PC-9 (cell line): ENCODE measurements at regions not wholly inside any gene's neighbourhood (a gene's known extent, or its start where the extent isn't known, plus 50 kb on each side); places are given as distances from the start of the nearest gene placed in this dataset.

Experiments
- BruUV-seq: library from RNA; stranded (reverse); fragments of 400-500 nt; replicated peaks from 2 replicates; lab custom pipeline; 2021; lab: Mats Ljungman, UMichigan
- CTCF ChIA-PET: fragments of 300-600 bp; sonication (Branson Sonifier 250); formaldehyde crosslinking; loops from one replicate; lab custom pipeline; 2022; ENCODE audit warnings: antibody characterized with exemption; lab: Charles Lee
- POLR2A ChIA-PET: fragments of 300-600 bp; sonication (Branson Sonifier 250); formaldehyde crosslinking; loops from one replicate; lab custom pipeline; 2022; ENCODE audit warnings: antibody characterized with exemption; ENCODE audit not compliant: unreplicated experiment; lab: Charles Lee
- DNase-seq, 2 experiments: peaks; one replicate each; pipeline versions ENCODE4 v3.0.0 to v3.0.0-alpha.2; 2015 to 2022; ENCODE audit warnings: mixed read lengths in 1 of 2
- H2AFZ ChIP-seq: fragments of 200-600 bp; sonication (generic); 2 replicates; pipeline ENCODE4 v1.8.1; 2017; ENCODE audit warnings: antibody characterized with exemption
- H3F3A ChIP-seq: fragments of 200-600 bp; sonication (generic); 2 replicates; pipeline ENCODE4 v1.8.1; 2017; ENCODE audit warnings: antibody characterized with exemption, mild to moderate bottlenecking, low read depth; ENCODE audit not compliant: insufficient read depth
- H3K27ac ChIP-seq: fragments of 200-600 bp; sonication (generic); 2 replicates; pipeline ENCODE4 v1.6.1; 2016; ENCODE audit warnings: mixed run types
- H3K27me3 ChIP-seq: fragments of 200-600 bp; sonication (generic); 2 replicates; pipeline ENCODE4 v1.6.1; 2016; ENCODE audit warnings: low read depth, mixed run types; ENCODE audit not compliant: insufficient read depth
- H3K36me3 ChIP-seq: fragments of 200-600 bp; sonication (generic); 2 replicates; pipeline ENCODE4 v1.6.1; 2016; ENCODE audit warnings: low read depth, mixed run types
- H3K4me1 ChIP-seq: fragments of 200-600 bp; sonication (generic); replicated peaks from 2 replicates; pipeline ENCODE4 v1.6.1; 2016; ENCODE audit warnings: mixed run types; ENCODE audit not compliant: insufficient read depth
- H3K4me2 ChIP-seq: fragments of 200-600 bp; sonication (generic); 2 replicates; pipeline ENCODE4 v1.6.1; 2017; ENCODE audit warnings: mixed run types
- H3K4me3 ChIP-seq: fragments of 200-600 bp; sonication (generic); 2 replicates; pipeline ENCODE4 v1.6.1; 2016; ENCODE audit warnings: mixed run types
- H3K79me2 ChIP-seq: fragments of 200-600 bp; sonication (generic); 2 replicates; pipeline ENCODE4 v1.6.1; 2017; ENCODE audit warnings: low read depth, mixed run types
- H3K9me2 ChIP-seq: fragments of 200-600 bp; sonication (generic); 2 replicates; pipeline ENCODE4 v1.8.1; 2017; ENCODE audit warnings: mild to moderate bottlenecking; ENCODE audit not compliant: insufficient read depth
- H3K9me3 ChIP-seq: fragments of 200-600 bp; sonication (generic); 2 replicates; pipeline ENCODE4 v1.8.1; 2016; ENCODE audit warnings: low read depth; ENCODE audit not compliant: insufficient read depth
- H4K20me1 ChIP-seq: fragments of 200-600 bp; sonication (generic); 2 replicates; pipeline ENCODE4 v1.8.1; 2017; ENCODE audit not compliant: insufficient read depth
- CTCF ChIP-seq: fragments of 200-600 bp; sonication (generic); conservative IDR thresholded peaks from 2 replicates; pipeline ENCODE4 v1.6.1; 2017; ENCODE audit warnings: mixed run types, antibody characterized with exemption, mild to moderate bottlenecking, moderate library complexity
- EZH2 ChIP-seq: fragments of 200-600 bp; sonication (generic); IDR thresholded peaks from 2 replicates; pipeline ENCODE4 v1.8.0; 2017; ENCODE audit warnings: antibody characterized with exemption, low read depth
- intact Hi-C: fragments of 100-400 bp; cut with micrococcal nuclease; formaldehyde crosslinking; loops from one replicate; pipeline ENCODE4 v1.10.0; 2022; ENCODE audit not compliant: unreplicated experiment

- Histone ChIP-seq H3K36me3 (no peaks in the 10 kb centered on the region), H3K27me3 (no peaks in the 10 kb centered on the region), H3K79me2 (no peaks in the 10 kb centered on the region), H3F3A (no peaks in the 10 kb centered on the region), H3K4me3 (no peak overlapping the region), H3K9me3 (no peaks in the 10 kb centered on the region), H3K4me2 (no peak overlapping the region), H3K27ac (no peak overlapping the region), H3K4me1 (no peaks in the 10 kb centered on the region), H2AFZ (no peak overlapping the region), H3K9me2 (no peaks in the 10 kb centered on the region), H4K20me1 (no peaks in the 10 kb centered on the region)
- no peak for DNase-seq
- no TSS peak for BruUV-seq
- POLR2A ChIA-PET, result no interaction called here
- CTCF ChIA-PET, result no interaction called here
- intact Hi-C loops, result no loop called here
- no peak for TF ChIP-seq CTCF
- no peak for TF ChIP-seq EZH2
These were observed 836.1 kb downstream of the NLGN4Y start for GRCh38 chrY:15360471-15360870.

- Histone ChIP-seq H3K79me2 (no peaks in the 10 kb centered on the region), H3F3A (no peaks in the 10 kb centered on the region), H3K27ac (no peak overlapping the region), H3K4me2 (no peak overlapping the region), H3K9me3 (no peaks in the 10 kb centered on the region), H3K27me3 (no peaks in the 10 kb centered on the region), H3K4me1 (no peaks in the 10 kb centered on the region), H4K20me1 (no peaks in the 10 kb centered on the region), H2AFZ (no peak overlapping the region), H3K36me3 (no peaks in the 10 kb centered on the region), H3K9me2 (no peaks in the 10 kb centered on the region), H3K4me3 (no peak overlapping the region)
- no peak for DNase-seq
- BruUV-seq, result no TSS peak
- ChIA-PET CTCF (no interaction called here), POLR2A (no interaction called here)
- intact Hi-C loops, result no loop called here
- TF ChIP-seq EZH2 (no peak), CTCF (no peak)
These were observed 840.7 kb downstream of the NLGN4Y start for GRCh38 chrY:15364996-15365395.

GRCh38 chrY:15368786-15369185, 844.5 kb downstream of the NLGN4Y start:
- no peak overlapping the region for H3K4me3 ChIP-seq
- H2AFZ ChIP-seq, result no peak overlapping the region
- intact Hi-C loops, result no loop called here
- H3K79me2 ChIP-seq, result no peaks in the 10 kb centered on the region
- no TSS peak for BruUV-seq
- no peaks in the 10 kb centered on the region for H4K20me1 ChIP-seq
- H3K9me3 ChIP-seq, result no peaks in the 10 kb centered on the region
- no peaks in the 10 kb centered on the region for H3F3A ChIP-seq
- DNase-seq, result no peak
- CTCF ChIA-PET, result no interaction called here
- no peaks in the 10 kb centered on the region for H3K9me2 ChIP-seq
- H3K4me1 ChIP-seq, result no peaks in the 10 kb centered on the region
- POLR2A ChIA-PET, result no interaction called here
- no peaks in the 10 kb centered on the region for H3K36me3 ChIP-seq
- no peak overlapping the region for H3K4me2 ChIP-seq
- TF ChIP-seq CTCF (no peak), EZH2 (no peak)
- H3K27me3 ChIP-seq, result no peaks in the 10 kb centered on the region
- no peak overlapping the region for H3K27ac ChIP-seq
